ENCODE measurements at regions not wholly inside any gene's neighbourhood (a gene's known extent, or its start where the extent isn't known, plus 50 kb on each side); places are given as distances from the start of the nearest gene placed in this dataset.
"Not testable (repeated sequence)": the region's sequence is repeated elsewhere in the genome, so short reads cannot be mapped to it uniquely, and the experiment has no call there.

GRCh38 chr14:105765893-105766614 is 239.7 kb downstream of the TMEM121 start:
- TF ChIP-seq EZH2 (IDR thresholded peaks at IDR 0.05; ENCODE audit: borderline replicate concordance, low read depth, low read length, poor library complexity, severe bottlenecking) (no peak), CTCF (conservative IDR thresholded peaks at IDR 0.05; ENCODE audit: low read depth, low read length) (no peak)
- BruUV-seq (replicated peaks): no TSS peak
- no peak for DNase-seq (ENCODE audit: low spot score)
- ChIA-PET POLR2A (ENCODE audit: low non-redundant PET) (no interaction called here), CTCF (no interaction called here)
- Histone ChIP-seq H3K36me3 (ENCODE audit: insufficient read depth, low read length, poor library complexity, severe bottlenecking) (no peaks in the 10 kb centered on the region), H3K9me3 (ENCODE audit: low read depth, low read length, poor library complexity, severe bottlenecking) (no peaks in the 10 kb centered on the region), H3K27me3 (replicated peaks; ENCODE audit: insufficient read depth, low read depth, low read length, poor library complexity) (no peaks in the 10 kb centered on the region), H3K27ac (ENCODE audit: low read depth, low read length, poor library complexity, severe bottlenecking) (no peak overlapping the region), H3K4me3 (ENCODE audit: low read depth, low read length, poor library complexity, severe bottlenecking) (no peak overlapping the region), H3K4me1 (ENCODE audit: insufficient read depth, low read length, poor library complexity, severe bottlenecking) (no peaks in the 10 kb centered on the region)
- intact Hi-C loops (cut with micrococcal nuclease; ENCODE audit: unreplicated experiment): no loop called here

- BruUV-seq (replicated peaks): no TSS peak
- H3K27ac ChIP-seq (ENCODE audit: low read depth, low read length, poor library complexity, severe bottlenecking): no peak overlapping the region
- H3K27me3 ChIP-seq (replicated peaks; ENCODE audit: insufficient read depth, low read depth, low read length, poor library complexity): no peaks in the 10 kb centered on the region
- ChIA-PET CTCF (no interaction called here), POLR2A (ENCODE audit: low non-redundant PET) (no interaction called here)
- no peak for DNase-seq (ENCODE audit: low spot score)
- H3K4me3 ChIP-seq (ENCODE audit: low read depth, low read length, poor library complexity, severe bottlenecking): no peak overlapping the region
- no peaks in the 10 kb centered on the region for H3K4me1 ChIP-seq (ENCODE audit: insufficient read depth, low read length, poor library complexity, severe bottlenecking)
- H3K36me3 ChIP-seq (ENCODE audit: insufficient read depth, low read length, poor library complexity, severe bottlenecking): no peaks in the 10 kb centered on the region
- H3K9me3 ChIP-seq (ENCODE audit: low read depth, low read length, poor library complexity, severe bottlenecking): no peaks in the 10 kb centered on the region
- intact Hi-C loops (cut with micrococcal nuclease; ENCODE audit: unreplicated experiment): no loop called here
- no peak for TF ChIP-seq CTCF (conservative IDR thresholded peaks at IDR 0.05; ENCODE audit: low read depth, low read length)
- no peak for TF ChIP-seq EZH2 (IDR thresholded peaks at IDR 0.05; ENCODE audit: borderline replicate concordance, low read depth, low read length, poor library complexity, severe bottlenecking)
Measured at GRCh38 chr14:105767315-105767714, 240.9 kb downstream of the TMEM121 start.

- H3K4me3 ChIP-seq (ENCODE audit: low read depth, low read length, poor library complexity, severe bottlenecking); DNase-seq (ENCODE audit: low spot score); H3K9me3 ChIP-seq (ENCODE audit: low read depth, low read length, poor library complexity, severe bottlenecking); POLR2A ChIA-PET (ENCODE audit: low non-redundant PET); BruUV-seq (replicated peaks); CTCF ChIA-PET; H3K27ac ChIP-seq (ENCODE audit: low read depth, low read length, poor library complexity, severe bottlenecking); H3K27me3 ChIP-seq (replicated peaks; ENCODE audit: insufficient read depth, low read depth, low read length, poor library complexity); intact Hi-C loops (cut with micrococcal nuclease; ENCODE audit: unreplicated experiment); H3K4me1 ChIP-seq (ENCODE audit: insufficient read depth, low read length, poor library complexity, severe bottlenecking); H3K36me3 ChIP-seq (ENCODE audit: insufficient read depth, low read length, poor library complexity, severe bottlenecking): not testable (repeated sequence)
Measured at GRCh38 chr14:105768039-105768438, 241.7 kb downstream of the TMEM121 start.

- H3K9me3 ChIP-seq (ENCODE audit: low read depth, low read length, poor library complexity, severe bottlenecking); intact Hi-C loops (cut with micrococcal nuclease; ENCODE audit: unreplicated experiment); H3K4me3 ChIP-seq (ENCODE audit: low read depth, low read length, poor library complexity, severe bottlenecking); CTCF ChIA-PET; BruUV-seq (replicated peaks); POLR2A ChIA-PET (ENCODE audit: low non-redundant PET); H3K27ac ChIP-seq (ENCODE audit: low read depth, low read length, poor library complexity, severe bottlenecking); H3K4me1 ChIP-seq (ENCODE audit: insufficient read depth, low read length, poor library complexity, severe bottlenecking); H3K36me3 ChIP-seq (ENCODE audit: insufficient read depth, low read length, poor library complexity, severe bottlenecking); H3K27me3 ChIP-seq (replicated peaks; ENCODE audit: insufficient read depth, low read depth, low read length, poor library complexity); DNase-seq (ENCODE audit: low spot score): not testable (repeated sequence)
Measured at GRCh38 chr14:105769061-105769730, 242.8 kb downstream of the TMEM121 start.

- H3K9me3 ChIP-seq (ENCODE audit: low read depth, low read length, poor library complexity, severe bottlenecking); H3K27ac ChIP-seq (ENCODE audit: low read depth, low read length, poor library complexity, severe bottlenecking); H3K4me1 ChIP-seq (ENCODE audit: insufficient read depth, low read length, poor library complexity, severe bottlenecking); BruUV-seq (replicated peaks); H3K27me3 ChIP-seq (replicated peaks; ENCODE audit: insufficient read depth, low read depth, low read length, poor library complexity); DNase-seq (ENCODE audit: low spot score); H3K4me3 ChIP-seq (ENCODE audit: low read depth, low read length, poor library complexity, severe bottlenecking); H3K36me3 ChIP-seq (ENCODE audit: insufficient read depth, low read length, poor library complexity, severe bottlenecking); POLR2A ChIA-PET (ENCODE audit: low non-redundant PET); CTCF ChIA-PET; intact Hi-C loops (cut with micrococcal nuclease; ENCODE audit: unreplicated experiment): not testable (repeated sequence)
Measured at GRCh38 chr14:105770619-105771216, 244.3 kb downstream of the TMEM121 start.
